Inflammatory macrophage treated with lipopolysaccharide for 1 hour (primary cell): ENCODE measurements at regions not wholly inside any gene's neighbourhood (a gene's known extent, or its start where the extent isn't known, plus 50 kb on each side); places are given as distances from the start of the nearest gene placed in this dataset.

Source experiments
- DNase-seq, 2 donors: peaks; one replicate each; pipeline ENCODE4 v3.0.0-alpha.2; 2020 to 2022

GRCh38 chr15:69747193-69747592 lies 294.6 kb downstream of the RPLP1 start:
- DNase-seq, result no peak

- DNase-seq, result no peak
Measured at GRCh38 chr15:69748131-69748530, 295.5 kb downstream of the RPLP1 start.

GRCh38 chr15:69748576-69749185 lies 296.1 kb downstream of the RPLP1 start:
- no peak for DNase-seq

- DNase-seq, result no peak
Measured at GRCh38 chr15:69749274-69749673, 296.7 kb downstream of the RPLP1 start.

- DNase-seq, result no peak
Measured at GRCh38 chr15:69749797-69750196, 297.2 kb downstream of the RPLP1 start.

- no peak for DNase-seq
Measured at GRCh38 chr15:69750253-69750652, 297.6 kb downstream of the RPLP1 start.

GRCh38 chr15:69751147-69751546 lies 298.5 kb downstream of the RPLP1 start:
- DNase-seq, result no peak

- no peak for DNase-seq
Measured at GRCh38 chr15:69751566-69751965, 298.9 kb downstream of the RPLP1 start.

- DNase-seq, result no peak
Measured at GRCh38 chr15:69753867-69754266, 301.2 kb downstream of the RPLP1 start.

- DNase-seq, result no peak
Measured at GRCh38 chr15:69754313-69754712, 301.7 kb downstream of the RPLP1 start.

- DNase-seq, result peak; percentile 66 to 82
Measured at GRCh38 chr15:69755551-69756310, 303.1 kb downstream of the RPLP1 start.

- no peak for DNase-seq
Measured at GRCh38 chr15:69756440-69756839, 303.8 kb downstream of the RPLP1 start.

- no peak for DNase-seq
Measured at GRCh38 chr15:69757186-69757585, 304.6 kb downstream of the RPLP1 start.

- no peak for DNase-seq
Measured at GRCh38 chr15:69758291-69758771, 305.7 kb downstream of the RPLP1 start.

GRCh38 chr15:69758810-69759790 lies 306.5 kb downstream of the RPLP1 start:
- DNase-seq, result no peak

- peak; percentile 87 to 93 for DNase-seq
Measured at GRCh38 chr15:69760258-69760845, 307.7 kb downstream of the RPLP1 start.

GRCh38 chr15:69760890-69761568 lies 308.4 kb downstream of the RPLP1 start:
- DNase-seq, result peak; percentile 85 to 93

- no peak for DNase-seq
Measured at GRCh38 chr15:69762373-69763148, 309.9 kb downstream of the RPLP1 start.

- DNase-seq, result no peak
Measured at GRCh38 chr15:69763831-69764230, 311.2 kb downstream of the RPLP1 start.

- no peak for DNase-seq
Measured at GRCh38 chr15:69766156-69766555, 313.5 kb downstream of the RPLP1 start.

- DNase-seq, result peak; percentile 45 to 50
Measured at GRCh38 chr15:69767191-69767590, 314.6 kb downstream of the RPLP1 start.
